Heart left ventricle (tissue), 13 donors: ENCODE measurements at regions not wholly inside any gene's neighbourhood (a gene's known extent, or its start where the extent isn't known, plus 50 kb on each side); places are given as distances from the start of the nearest gene placed in this dataset.

Source experiments
- POLR2A ChIP-seq, 2 donors: fragments of 450-650 bp; IDR thresholded peaks; one replicate each; pipeline ENCODE4 v1.6.1; 2017; ENCODE audit warnings: antibody characterized with exemption in 2 of 2, mild to moderate bottlenecking in 2 of 2, moderate library complexity in 2 of 2
- TF ChIP-seq, protein P1 (sequence below), 12 donors: fragments of 200-600 bp; sonication (generic) in 4 of 12; IDR thresholded peaks; one replicate each; pipeline versions ENCODE4 v1.5.0 to v1.8.0; 2018 to 2022; ENCODE audit warnings: antibody characterized with exemption in 12 of 12, mild to moderate bottlenecking in 5 of 12
- donor health status: ischemic (EF 13 %, LVEDD 7.1; RV severe dilation, severe dysfunction).
- donor health status: DM: no; HTN: yes; CAD: no.
- donor health status: DM: no; HTN: no; CAD: no.
- donor health status: ischemic (EF 25% LVEDD 6.9; RV normal size, moderate dysfunction).
- donor health status: ischemic (EF 25% LVEDD 5.7; RV mildly dilated, moderate dysfunction).
- donor health status: ischemic (EF 35%, LVEDD 5.7; RV mildly dilated, moderate dysfunction).
- donor health status: nonischemic (EF 11% LVEDD 7.7; RV severe dilation, severe dysfunction).
- donor health status: DM: yes; HTN: yes; CAD: no.
- donor health status: PGD.
- donor health status: ischemic (EF 29% LVEDD 5.4; RV normal size, mild dysfunction).
- donor health status: nonischemic (EF 23%, LVEDD 6.1; RV moderate dilation, normal function).

DNA sequence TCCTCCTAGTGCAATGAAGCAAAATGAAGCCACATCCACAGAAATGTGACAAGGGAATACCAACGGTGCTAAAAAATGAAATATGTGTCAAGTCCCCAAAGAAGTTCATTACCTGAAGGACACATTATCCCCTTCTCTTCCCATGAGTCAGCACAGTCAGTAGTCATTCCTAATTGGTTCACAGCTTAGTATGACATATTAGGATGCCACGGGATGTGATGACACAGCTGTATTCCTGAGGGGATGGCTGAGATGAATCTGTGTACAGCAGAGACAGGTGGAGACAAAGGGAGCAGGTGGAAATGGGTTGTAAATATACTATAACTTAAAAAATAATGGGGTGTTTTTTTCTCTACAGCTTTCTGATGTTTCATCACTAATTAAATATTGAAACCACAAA, 273.4 kb downstream of the ARRDC4 start:
- TF ChIP-seq, protein P1, sequence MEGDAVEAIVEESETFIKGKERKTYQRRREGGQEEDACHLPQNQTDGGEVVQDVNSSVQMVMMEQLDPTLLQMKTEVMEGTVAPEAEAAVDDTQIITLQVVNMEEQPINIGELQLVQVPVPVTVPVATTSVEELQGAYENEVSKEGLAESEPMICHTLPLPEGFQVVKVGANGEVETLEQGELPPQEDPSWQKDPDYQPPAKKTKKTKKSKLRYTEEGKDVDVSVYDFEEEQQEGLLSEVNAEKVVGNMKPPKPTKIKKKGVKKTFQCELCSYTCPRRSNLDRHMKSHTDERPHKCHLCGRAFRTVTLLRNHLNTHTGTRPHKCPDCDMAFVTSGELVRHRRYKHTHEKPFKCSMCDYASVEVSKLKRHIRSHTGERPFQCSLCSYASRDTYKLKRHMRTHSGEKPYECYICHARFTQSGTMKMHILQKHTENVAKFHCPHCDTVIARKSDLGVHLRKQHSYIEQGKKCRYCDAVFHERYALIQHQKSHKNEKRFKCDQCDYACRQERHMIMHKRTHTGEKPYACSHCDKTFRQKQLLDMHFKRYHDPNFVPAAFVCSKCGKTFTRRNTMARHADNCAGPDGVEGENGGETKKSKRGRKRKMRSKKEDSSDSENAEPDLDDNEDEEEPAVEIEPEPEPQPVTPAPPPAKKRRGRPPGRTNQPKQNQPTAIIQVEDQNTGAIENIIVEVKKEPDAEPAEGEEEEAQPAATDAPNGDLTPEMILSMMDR (IDR thresholded peaks at IDR 0.05): no peak
- no peak for TF ChIP-seq POLR2A (IDR thresholded peaks at IDR 0.05)
